ENCODE measurements at regions not wholly inside any gene's neighbourhood (a gene's known extent, or its start where the extent isn't known, plus 50 kb on each side); places are given as distances from the start of the nearest gene placed in this dataset.

DNA sequence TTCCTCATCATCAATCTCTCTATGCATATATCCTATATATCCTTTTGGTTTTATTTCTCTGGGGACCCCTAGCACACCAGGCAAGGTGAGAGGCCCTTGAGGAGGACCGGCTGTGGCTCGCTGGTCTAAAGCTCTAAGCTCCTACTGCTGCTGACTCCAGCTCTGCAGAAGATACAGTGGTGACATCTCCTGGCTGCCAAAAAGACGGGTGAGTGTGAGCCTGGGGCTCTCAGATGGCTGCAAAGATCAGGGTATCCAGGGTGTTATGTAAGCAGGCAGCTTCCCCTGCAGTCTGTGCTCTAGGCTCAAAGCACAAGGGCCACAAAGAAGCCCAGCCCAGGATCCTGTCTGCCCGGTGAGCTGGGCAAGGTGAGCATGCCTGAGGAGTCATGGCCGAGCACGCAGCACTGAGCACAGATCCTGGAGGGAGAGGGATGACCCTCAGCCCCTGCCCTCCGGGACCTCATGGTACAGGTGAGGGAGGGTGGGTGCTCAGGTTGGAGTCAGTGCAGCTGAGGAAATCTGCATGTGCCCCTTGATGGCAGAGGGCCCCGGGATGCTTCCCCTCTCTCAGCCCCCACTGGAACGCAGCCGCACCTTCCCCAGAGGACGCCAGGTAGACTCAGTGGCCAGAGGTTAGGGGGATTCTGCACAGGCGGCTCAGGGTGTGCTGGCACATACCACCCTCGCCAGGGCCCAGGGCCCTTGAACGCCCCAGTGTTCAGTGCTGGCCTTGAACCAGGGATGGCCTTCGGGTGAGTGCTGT, 95.4 kb upstream of the INSIG1 start:
- DNase-seq (ENCODE audit: low read depth) = no peak

DNA sequence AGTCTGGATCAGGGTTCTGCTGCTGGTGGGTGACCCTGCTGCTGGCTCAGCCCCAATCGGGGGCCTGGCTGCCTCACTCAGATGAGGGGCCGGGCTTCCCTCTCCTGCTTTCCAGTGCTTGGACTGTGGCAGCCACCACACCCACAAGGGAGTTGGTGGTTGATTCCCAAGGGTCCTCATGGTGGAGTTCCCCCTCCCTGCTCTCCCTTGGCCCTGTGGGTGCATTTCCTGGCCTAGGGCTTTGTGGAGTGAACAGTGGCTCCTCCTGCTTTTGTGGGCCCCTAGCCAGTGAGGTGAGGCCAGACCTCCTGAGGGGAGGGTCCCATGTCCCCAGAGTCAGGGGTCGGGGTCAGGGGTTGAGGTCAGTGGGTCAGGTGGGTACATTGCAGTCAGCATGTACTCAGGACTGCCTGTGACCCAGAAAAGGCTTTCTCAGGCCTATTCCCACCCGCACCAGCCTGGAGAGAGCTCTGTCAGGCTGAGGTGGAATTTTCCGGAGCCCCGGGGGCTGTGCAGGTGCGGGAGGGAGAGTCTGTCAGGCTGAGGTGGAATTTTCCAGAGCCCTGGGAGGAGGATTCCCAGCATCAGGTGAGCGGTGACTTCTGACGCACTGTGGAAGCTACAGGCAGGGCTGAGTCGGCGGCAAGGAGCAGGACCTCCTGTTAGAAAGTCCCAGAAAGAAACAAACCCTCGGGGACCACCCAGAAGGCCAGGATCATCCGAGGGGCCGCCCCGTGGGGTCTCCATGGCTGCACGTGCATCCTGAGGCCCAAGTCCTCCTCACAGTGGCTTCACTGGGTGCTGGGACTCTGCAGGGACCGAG, 94.4 kb upstream of the INSIG1 start:
- no peak for DNase-seq (ENCODE audit: low read depth)

DNA sequence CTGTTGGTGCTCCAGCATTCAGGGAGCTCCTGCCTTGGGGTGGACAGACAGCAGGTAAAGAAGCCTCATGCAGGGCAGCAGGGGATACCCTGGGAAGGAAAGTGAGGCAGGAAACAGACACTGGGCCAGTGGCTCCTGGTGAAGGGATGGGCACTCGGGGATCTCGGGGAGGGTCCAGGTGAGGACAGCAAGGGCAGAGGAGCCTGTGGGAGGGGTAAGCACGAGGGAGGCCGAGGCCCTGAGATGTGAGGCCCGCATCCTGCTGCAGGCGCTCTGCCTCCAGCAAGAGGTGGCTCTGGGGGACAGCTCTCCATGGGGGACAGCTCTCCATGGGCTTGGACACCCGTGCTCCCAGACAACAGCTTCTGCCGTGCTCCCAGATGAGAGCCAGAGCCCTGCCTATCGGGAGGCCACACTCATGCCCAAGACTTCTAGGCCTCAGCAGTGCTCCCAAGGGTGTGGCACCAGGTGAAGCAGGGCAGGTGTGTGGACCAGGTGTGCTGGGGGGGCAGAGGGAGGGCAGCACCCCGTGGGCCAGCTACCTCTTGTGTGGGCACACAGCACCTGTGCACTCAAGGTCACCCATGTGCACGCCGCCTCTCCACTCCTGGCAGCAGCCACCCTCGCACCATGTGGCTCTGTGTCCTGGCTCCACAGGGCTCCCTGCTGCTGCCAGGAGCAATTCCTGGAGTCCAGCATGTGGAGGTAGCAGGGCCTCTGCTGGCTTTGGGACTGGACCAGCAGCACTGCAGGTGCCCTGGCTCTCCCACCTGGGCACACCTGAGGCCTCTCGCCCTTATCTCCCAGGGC, 93.6 kb upstream of the INSIG1 start:
- no peak for DNase-seq (ENCODE audit: low read depth)

DNA sequence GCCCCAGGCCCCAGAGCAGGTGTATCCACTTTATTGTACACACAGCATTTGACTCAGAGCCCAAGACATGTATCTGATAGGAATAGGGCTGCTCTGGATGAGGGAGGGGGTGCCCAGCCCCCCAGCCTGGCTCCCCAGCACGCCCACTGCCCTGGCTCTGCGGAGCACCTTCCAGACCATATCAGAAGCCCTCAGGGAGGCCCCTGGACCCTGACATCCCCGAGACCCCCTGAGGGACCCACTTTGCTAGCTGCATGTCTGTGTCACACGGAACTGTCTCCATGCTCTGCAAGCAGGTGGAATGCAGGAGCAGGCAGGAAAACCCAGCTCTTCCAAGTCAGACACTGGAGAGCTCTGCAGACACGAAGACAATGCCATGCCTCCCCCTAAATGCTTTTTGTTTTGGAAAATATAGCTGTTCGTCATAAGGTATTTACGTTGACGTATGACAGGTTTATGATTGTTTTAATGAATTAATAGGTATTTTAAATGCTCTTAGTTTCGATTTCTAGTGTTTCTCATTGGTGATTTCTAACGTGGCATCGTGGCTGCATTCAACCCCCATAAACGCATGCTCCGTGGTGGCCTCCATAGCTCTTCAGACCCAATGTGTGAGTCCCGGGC, 92.8 kb upstream of the INSIG1 start:
- no peak for DNase-seq (ENCODE audit: low read depth)

DNA sequence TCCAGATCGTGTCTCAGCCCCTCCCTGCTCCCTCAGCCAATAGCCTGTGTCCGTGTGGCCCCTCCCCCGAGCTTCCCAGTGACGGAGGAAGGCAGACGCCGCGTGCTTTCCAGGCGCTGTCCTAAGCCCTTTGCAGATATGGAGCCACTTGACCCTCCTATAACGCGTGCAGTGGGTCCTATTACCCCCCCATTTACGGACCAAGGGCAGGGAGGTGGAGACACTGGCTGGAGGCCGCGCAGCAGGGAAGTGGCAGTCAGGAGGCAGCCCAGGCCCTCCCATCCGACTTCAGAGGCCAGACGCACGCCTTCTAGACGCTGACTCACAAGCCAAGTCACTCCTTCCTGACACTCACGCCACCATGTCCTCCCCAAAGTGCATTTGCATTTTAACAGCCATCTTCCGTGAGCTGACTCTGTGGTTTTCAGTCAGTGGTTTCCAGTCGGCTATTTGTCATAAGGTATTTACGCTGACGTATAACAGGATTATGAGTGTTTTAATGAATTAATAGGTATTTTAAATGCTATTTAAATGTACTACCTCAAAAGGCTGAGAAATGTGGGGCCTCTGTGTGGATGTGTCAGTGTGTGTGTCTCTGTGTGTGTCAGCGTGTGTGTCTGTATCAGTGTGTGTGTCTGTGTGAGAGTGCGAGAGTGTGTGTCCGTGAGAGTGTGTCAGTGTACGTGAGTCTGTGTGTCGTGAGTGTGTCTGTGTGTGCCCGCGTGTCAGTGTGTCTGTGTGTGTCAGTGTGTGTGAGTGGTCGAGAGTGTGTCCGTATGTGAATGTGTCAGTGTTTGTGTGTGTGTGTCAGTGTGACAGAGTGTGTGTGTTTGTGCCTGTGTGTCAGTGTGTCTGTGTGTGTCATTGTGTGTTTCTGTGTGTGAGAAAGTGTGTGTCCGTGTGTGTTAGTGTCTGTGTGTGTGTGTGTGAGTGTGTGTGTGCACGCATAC, 92.0 kb upstream of the INSIG1 start:
- peak; percentile 90 for DNase-seq (ENCODE audit: low read depth)

DNA sequence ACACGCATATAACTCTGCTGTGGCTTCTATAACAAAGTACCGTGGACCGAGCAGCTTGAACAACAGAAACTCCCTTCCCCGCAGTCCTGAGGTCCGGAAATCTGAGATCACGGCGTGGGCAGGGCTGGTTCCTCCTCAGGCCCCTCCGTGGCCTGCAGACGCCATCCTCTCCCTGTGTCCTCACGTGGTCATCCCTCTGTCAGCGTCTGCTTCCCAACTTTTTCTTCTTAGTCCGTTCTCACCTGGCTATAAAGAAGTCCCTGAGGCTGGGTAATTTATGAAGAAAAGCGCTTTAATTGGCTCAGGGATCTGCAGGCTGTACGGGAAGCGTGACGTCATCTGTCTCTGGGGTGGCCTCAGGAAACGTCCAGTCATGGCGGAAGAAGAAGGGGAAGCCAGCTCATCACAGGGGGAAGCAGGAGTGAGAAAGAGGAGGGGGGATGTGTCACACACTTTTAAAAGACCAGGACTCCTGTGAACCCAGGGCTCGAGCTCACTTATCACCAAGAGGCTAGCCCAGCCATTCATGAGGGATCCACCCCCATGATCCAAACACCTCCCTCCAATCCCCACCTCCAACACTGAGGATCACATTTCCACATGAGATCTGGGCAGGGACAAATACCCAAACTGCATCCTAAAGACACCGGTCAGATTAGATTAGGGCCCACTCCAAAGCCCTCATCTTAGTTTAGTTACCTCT, 91.2 kb upstream of the INSIG1 start:
- DNase-seq (ENCODE audit: low read depth) = peak; percentile 78

DNA sequence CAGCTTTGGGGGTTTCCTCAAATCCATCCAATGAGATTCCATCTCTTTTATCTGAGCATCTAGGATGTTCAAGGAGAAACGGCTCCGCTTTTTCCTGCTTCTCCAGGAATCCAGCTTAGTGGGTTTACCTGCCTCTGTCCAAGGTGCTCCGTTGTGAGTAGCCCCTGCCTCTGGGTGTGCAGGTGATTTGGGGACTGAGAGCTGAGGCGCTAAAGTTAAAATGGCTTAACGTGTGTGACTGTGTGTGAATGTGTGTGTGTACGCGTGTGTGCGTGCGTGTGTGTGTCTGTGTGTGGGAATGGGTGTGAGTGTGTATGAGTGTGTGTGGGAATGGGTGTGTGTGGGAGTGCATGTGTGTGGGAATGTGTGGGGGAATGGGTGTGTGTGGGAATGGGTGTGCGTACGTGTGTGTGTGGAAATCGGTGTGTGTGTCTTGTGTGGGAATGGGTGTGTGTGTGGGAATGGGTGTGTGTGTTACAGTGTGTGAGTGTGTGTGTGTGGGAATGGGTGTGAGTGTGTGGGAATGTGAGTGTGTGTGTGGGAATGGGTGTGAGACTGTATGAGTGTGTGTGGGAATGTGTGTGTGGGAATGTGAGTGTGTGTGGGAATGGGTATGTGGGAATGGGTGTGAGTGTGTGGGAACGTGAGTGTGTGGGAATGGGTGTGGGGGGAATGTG, 90.2 kb upstream of the INSIG1 start:
- no peak for DNase-seq (ENCODE audit: low read depth)

DNA sequence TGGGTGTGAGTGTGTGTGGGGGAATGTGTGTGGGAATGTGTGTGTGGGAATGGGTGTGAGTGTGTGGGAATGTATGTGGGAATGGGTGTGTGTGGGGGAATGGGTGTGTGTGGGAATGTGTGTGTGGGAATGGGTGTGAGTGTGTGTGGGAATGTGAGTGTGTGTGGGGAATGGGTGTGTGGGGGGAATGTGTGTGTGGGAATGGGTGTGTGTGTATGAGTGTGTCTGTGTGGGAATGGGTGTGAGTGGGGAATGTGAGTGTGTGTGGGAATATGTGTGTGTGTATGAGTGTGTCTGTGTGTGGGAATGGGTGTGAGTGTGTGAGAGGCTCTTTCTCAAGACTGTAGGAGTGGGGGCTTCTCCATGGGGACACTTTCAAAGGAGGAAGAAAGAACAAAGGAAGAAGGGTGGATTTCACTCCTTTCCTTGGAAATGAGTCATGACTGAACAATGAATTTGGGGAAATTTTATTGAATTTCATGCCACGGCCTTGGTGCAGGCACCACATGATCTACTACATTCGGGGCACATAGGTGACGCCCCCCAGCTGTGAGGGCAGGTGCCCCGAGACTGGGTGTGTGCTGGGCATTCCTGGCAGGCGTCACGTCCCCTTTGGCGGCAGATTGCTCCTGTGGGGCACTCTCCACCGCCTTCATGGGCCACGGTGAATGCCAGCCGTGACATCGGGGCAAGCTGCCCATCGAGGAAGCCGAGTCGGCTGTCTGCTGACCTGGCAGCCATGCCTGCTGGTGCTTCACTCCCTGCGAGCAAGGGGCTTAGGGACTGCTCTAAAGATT, 88.8 kb upstream of the INSIG1 start:
- no peak for DNase-seq (ENCODE audit: low read depth)

DNA sequence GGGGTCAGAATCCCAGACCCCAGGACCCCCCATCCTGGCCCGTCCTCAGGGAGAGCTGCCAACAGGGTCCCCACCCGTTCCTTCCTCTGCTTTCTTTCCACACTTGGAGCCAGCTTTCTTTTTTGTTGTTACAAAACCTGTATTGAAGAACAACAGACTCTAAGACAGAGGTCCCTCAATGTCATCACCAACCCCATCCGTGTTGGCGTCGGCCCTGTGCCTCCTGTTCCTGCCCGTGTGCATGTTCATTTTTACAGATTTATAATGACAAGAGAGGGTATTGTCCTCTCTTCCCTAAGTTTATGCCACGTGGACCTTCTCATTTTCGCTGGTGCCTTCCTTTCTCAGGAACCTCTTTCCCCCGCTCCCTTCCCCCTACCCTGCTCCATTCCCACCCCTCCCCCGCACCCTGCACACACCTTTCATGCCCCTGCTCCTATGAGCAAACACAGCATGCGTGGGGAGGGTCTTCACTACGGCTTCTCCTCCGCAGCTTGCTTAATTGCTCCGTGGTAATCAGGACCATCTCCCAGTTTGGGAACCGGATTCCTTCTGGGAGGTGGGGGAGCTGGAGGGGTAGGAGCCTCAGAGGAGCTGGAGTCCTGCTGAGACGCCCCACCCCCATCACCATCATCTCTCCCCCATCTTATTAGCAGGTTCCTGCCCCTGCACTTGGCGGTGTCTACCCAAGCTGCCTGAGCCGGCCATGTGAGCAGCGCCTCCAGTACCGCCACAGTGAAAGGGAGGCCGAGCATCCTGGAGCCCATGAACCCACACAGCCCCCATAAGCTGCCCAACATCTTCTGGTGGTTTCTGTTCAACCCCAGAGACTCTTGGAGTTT, 88.0 kb upstream of the INSIG1 start:
- no peak for DNase-seq (ENCODE audit: low read depth)

DNA sequence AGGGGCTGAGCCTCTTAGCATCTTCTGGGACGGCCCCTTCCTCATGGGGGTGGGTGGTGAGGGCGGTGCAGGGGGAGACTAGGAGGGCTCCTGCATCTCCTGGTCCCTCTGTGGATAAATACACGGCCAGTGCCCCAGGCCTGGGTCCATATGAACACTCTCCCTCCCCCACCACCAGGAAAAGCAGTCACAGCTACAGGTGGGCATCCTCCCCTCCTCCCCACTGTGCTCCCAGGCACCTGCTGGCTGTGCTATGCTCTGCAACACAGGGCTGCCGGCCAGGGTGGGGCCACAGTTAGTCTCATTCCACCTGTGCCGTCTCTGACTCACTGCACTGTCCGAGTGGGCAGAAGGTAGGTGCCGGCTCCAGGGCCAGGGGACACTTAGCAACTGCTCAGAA, 87.3 kb upstream of the INSIG1 start:
- DNase-seq (ENCODE audit: low read depth) = no peak

DNA sequence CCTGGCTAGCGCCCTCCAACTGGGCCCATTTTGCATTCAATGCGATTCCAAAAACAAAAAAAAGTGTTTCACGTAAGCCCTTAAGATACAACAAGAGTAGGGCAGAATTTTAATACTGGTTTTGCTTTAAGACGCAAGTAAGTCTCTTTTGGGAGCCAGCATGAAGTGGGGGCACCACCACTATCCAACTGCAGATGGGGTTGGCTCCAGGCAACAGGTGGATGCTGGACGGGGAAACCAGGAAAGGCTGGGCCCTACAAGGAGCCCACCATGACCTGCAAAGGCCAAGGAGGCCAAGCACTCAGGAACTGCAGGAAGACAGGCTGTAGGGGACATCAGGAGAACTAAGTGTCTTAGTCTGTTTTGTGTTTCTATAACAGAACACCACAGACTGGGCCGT, 86.5 kb upstream of the INSIG1 start:
- DNase-seq (ENCODE audit: low read depth) = no peak

DNA sequence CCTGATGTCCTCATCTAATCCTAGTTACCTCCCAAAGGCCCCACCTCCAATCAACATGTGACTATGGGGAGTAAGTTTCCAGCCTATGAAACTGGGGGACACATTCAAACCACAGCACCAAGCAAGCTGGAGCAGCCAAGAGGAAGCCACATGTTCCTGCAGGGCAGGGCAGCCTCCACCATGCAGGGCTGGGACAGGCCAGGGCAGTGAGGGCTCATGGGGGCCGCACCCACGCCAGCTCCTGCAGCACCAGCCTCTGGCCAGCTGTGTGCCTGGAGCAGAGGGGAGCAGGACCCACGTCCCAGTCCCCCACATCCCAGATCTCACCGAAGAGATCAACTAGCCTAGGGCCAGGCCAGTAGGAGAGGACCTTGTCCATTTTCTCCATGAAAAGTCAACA, 85.9 kb upstream of the INSIG1 start:
- DNase-seq (ENCODE audit: low read depth) = no peak

DNA sequence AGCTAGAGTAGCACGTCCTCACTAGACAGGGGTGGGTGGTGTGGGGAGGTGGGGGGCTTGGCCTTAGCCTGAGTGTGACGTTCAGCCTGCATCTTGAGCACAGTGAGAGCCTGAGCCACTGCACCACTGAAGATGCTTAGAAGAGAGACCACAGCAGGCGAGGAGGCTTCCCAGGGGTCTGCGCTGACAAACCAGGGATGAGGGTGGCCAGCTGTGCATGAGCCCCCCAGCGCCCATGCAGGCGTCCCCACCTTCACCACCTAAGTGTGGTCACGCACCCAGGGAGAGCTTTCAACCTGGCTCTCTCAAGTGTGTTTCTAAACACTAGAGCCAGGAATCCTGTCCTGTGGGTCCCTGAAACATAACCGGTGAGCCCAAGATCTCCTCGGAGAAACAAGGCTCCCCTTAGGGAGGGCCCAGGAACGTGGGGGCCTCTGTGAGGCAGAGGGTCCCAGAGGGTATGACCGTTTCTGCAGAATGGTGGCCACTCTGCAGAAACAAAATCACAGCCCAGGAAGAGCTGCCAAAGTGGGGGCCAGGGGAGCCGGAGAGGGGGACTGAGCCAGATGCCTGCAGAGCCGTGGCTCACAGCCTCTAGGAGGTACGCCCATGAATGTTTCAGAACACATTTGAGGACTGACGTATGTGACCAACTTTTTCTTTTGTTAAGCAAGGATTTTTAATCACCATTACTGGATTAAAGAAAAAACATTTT, 85.2 kb upstream of the INSIG1 start:
- no peak for DNase-seq (ENCODE audit: low read depth)

DNA sequence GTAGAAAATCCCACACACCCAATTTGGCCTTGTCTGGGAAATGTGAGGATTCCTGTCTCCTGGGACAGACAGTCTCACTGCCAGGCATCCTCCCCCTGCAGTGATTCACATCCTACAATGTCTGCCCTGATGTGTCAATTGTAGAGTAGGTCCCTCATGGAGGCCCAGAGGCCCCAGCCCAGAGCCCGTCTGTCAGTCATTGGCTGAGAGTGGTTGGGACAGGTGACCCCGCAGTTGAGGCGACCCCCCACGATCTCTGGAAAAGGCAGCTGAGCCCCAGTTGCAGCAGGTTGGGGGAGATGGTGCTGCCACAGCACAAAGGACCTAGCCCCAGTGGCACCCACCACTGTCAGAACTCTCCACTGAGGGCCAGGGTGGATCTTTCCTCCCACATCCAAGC, 84.3 kb upstream of the INSIG1 start:
- DNase-seq (ENCODE audit: low read depth) = no peak

DNA sequence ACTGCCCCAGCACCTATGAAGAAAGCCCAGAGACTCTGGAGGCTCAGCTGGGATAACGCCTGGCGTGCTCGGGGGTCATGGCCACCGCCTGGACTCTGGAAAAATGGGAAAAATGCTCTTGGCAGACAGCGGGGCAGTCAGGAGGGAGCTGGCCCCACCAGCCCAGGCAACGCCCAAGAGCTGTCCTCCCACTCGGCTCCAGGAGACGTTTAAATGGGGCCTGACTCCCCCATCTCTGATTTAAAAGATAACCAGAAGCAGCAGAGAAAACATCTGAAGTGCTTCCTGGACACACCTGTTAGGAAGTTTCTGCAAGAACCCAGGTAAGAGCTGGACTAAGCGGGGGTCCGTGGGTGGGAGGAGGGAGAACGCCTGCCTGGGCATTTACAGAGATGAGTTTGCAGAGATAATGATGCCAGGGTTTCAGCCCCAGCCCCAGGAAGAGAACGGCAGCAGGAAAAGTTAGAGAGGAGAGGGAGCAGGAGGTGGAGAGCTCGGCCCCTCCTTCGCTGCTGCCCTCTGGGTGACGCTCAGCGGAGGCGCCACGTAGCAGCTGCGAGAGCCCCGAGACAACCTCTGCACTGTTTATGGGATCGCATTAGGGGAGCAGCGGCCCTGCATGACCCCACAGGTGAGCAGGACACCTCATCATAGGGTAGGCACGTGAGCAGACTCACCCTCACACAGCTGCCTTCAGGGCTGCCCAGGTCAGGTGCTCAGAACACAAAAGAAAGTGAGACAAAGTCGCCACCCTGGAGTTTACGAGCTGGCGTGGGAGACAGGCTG, 83.5 kb upstream of the INSIG1 start:
- no peak for DNase-seq (ENCODE audit: low read depth)

DNA sequence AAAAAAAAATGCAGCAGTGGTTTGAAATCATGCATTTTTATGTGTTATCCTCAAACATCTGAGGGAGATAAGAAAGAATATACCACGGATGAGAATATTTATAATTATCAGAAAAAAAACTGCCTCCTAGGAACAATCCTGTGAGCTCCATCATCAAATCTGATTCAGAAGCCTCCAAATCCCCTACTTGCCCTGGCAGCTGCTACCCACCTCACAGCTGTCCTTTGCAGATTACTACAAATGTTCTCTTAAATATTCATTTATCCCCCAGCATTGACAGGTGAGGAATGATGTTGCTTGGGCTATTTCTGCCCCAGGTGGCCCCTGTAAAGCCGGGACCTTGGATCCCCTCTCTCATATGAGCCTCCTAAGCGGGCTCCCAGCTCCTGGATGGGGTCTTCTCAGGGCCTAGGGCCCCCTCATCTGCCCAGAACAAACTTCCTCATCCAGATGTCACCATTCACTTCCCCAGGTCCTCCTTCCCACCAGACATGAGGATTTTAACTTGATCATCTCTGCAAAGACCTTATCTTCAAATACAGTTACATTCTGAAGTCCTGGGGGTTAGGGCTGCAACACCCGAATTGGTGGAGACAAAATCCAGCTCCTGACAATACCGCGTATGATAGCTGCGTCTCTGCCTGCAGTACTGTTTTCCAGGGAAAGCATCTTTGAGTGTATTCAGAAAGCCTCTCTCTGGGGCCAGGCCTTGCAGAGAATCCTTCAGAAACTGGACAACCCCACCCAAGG, 81.9 kb upstream of the INSIG1 start:
- no peak for DNase-seq (ENCODE audit: low read depth)
